ENCODE measurements at regions not wholly inside any gene's neighbourhood (a gene's known extent, or its start where the extent isn't known, plus 50 kb on each side); places are given as distances from the start of the nearest gene placed in this dataset.
A peak's percentile ranks its signal among the peaks of the same experiment; 100 is the strongest.

DNA sequence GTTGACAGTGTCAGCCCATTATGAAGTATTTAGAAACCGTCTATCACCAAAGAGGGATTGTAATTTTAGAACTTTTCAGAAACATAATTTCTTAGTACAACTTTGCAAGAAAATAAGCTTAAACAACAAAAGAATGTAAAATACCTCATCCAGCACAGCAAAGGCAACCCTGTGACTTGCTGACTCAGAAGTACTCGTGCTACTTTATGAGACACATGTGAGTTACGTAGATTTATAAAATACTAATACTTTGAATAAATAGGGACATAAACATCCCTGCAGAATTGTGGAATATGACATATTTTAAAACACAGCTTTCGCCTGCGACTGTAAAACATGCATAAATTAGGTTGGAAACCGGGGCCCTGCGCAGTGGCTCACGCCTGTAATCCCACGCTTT is 739.7 kb upstream of the ANKRD30A start:
- no peak for TF ChIP-seq POLR2A (IDR thresholded peaks at IDR 0.05)
- no peak for TF ChIP-seq EP300 (IDR thresholded peaks at IDR 0.05)
- TF ChIP-seq, protein P1, sequence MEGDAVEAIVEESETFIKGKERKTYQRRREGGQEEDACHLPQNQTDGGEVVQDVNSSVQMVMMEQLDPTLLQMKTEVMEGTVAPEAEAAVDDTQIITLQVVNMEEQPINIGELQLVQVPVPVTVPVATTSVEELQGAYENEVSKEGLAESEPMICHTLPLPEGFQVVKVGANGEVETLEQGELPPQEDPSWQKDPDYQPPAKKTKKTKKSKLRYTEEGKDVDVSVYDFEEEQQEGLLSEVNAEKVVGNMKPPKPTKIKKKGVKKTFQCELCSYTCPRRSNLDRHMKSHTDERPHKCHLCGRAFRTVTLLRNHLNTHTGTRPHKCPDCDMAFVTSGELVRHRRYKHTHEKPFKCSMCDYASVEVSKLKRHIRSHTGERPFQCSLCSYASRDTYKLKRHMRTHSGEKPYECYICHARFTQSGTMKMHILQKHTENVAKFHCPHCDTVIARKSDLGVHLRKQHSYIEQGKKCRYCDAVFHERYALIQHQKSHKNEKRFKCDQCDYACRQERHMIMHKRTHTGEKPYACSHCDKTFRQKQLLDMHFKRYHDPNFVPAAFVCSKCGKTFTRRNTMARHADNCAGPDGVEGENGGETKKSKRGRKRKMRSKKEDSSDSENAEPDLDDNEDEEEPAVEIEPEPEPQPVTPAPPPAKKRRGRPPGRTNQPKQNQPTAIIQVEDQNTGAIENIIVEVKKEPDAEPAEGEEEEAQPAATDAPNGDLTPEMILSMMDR (IDR thresholded peaks at IDR 0.05) = no peak
- Histone ChIP-seq H3K9me3 (no peaks in the 10 kb centered on the region), H3K27ac (no peak overlapping the region), H3K4me3 (no peak overlapping the region), H3K4me1 (peaks cover 0 to 5% (median 0%) of the 10 kb centered on the region in 4 donors), H3K27me3 (no peaks in the 10 kb centered on the region), H3K36me3 (no peaks in the 10 kb centered on the region)
- no peak for DNase-seq (ENCODE audit: low spot score in 2 of 2)
- WGBS, 2 donors = 89 to 96% methylated on average over 9 of the region's 9 CpGs

DNA sequence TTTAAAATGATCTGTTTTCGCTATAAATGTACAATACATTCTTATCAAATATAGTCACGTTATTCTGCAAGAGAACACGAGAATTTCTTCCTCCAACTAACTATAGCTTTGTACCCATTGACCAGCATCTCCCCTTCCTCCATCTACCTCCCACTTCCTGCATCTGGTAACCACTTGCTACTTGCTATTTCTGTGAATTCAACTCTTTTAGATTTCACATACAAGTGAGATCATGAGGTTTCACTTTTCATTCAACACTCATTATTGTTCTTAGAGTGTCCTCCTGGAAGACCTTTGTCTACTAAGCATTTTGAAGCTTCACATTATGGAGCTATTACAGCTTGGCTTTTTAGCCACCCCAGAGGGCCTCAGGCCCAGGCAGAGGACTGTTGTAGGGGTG is 741.3 kb upstream of the FZD8 start:
- Histone ChIP-seq H3K9me3 (peaks cover 0 to 10% (median 0%) of the 10 kb centered on the region in 4 donors), H3K4me1 (peaks cover 0 to 5% (median 0%) of the 10 kb centered on the region in 4 donors), H3K4me3 (no peak overlapping the region), H3K27me3 (no peaks in the 10 kb centered on the region), H3K36me3 (no peaks in the 10 kb centered on the region), H3K27ac (no peak overlapping the region)
- DNase-seq (ENCODE audit: low spot score in 2 of 2) = no peak
- 90 to 94% methylated on average over 3 of the region's 3 CpGs for WGBS, 2 donors
- TF ChIP-seq POLR2A (IDR thresholded peaks at IDR 0.05) = no peak
- TF ChIP-seq EP300 (IDR thresholded peaks at IDR 0.05) = no peak
- TF ChIP-seq, protein P1 (IDR thresholded peaks at IDR 0.05) = no peak

DNA sequence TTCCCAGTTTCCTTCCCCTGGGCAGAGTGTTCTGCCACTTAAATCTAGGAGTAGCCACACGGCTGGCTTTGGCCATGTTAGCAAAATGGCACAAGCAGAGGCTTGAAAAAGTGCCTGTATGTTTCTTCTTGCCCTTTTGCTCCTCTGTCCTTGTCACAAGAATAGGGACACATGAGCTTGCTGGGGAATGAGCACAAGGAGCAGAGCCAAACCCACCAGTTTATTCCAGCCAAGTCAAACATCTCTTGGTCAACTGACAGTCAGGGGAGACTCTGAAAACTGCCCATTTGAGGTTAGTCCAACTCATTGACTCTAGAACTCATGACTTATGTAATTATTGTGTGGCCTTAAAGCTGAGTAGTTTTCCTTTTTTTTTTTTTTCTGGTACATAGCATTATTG is 739.7 kb upstream of the FZD8 start:
- Histone ChIP-seq H3K4me3 (no peak overlapping the region), H3K4me1 (peaks cover 0 to 5% (median 0%) of the 10 kb centered on the region in 4 donors), H3K36me3 (no peaks in the 10 kb centered on the region), H3K27ac (no peak overlapping the region), H3K9me3 (peaks cover 0 to 15% (median 0%) of the 10 kb centered on the region in 4 donors), H3K27me3 (no peaks in the 10 kb centered on the region)
- WGBS, 2 donors = 10 to 13% methylated on average over 1 of the region's 1 CpG
- peak in 1 of 2 donors; percentile 30 for DNase-seq (ENCODE audit: low spot score in 2 of 2)
- TF ChIP-seq, protein P1 (IDR thresholded peaks at IDR 0.05) = no peak
- TF ChIP-seq EP300 (IDR thresholded peaks at IDR 0.05) = peak in 1 of 2 donors; percentile 31

DNA sequence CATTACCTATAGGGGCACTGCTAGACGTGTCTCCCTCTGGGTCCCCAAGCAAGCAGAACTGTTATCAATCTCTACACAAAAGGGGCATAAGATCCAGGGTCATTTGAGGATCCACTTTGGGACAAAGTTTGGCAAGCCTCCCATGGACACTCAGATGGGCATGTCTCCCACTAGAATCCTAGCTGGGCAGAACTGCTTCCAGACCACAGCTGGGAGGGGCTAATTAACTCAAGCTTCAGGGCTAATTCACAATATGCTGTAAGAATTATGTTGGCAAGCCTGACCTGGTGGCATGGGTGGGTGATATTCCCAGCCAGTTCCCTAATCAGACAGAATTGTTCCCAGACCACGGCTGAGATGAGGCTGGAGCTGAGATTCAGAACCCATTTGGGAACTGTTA is 738.4 kb upstream of the FZD8 start:
- WGBS, 2 donors = 71 to 89% methylated on average over 2 of the region's 2 CpGs
- Histone ChIP-seq H3K4me1 (peaks cover 0 to 5% (median 0%) of the 10 kb centered on the region in 4 donors), H3K27ac (no peak overlapping the region), H3K9me3 (peaks cover 0 to 15% (median 0%) of the 10 kb centered on the region in 4 donors), H3K36me3 (no peaks in the 10 kb centered on the region), H3K27me3 (no peaks in the 10 kb centered on the region), H3K4me3 (no peak overlapping the region)
- TF ChIP-seq EP300 (IDR thresholded peaks at IDR 0.05) (no peak), POLR2A (IDR thresholded peaks at IDR 0.05) (no peak)
- TF ChIP-seq, protein P1 (IDR thresholded peaks at IDR 0.05) = no peak
- DNase-seq (ENCODE audit: low spot score in 2 of 2) = no peak

DNA sequence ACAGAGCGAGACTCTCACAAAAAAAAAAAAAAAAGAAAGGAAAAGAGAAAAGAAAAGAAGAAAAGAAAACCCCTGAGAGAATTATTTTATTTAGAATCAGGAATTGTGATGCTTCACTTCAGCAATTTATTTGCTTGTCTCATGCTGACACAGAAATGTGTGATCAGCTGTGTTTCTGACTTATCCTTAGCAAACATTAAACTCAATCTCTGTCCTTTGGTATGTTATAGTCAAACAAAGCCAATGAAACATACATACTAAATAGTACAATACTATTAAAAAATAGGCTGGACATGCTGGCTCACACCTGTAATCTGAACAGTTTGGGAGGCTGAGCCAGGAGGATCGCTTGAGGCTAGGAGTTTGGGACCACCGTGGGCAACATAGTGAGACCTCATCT is 733.0 kb upstream of the FZD8 start:
- Histone ChIP-seq H3K9me3 (peaks cover 0 to 14% (median 0%) of the 10 kb centered on the region in 4 donors), H3K4me1 (no peaks in the 10 kb centered on the region), H3K4me3 (no peak overlapping the region), H3K36me3 (no peaks in the 10 kb centered on the region), H3K27me3 (no peaks in the 10 kb centered on the region), H3K27ac (no peak overlapping the region)
- TF ChIP-seq, protein P1 (IDR thresholded peaks at IDR 0.05) = no peak
- TF ChIP-seq POLR2A (IDR thresholded peaks at IDR 0.05) = no peak
- TF ChIP-seq EP300 (IDR thresholded peaks at IDR 0.05) = no peak
- DNase-seq (ENCODE audit: low spot score in 2 of 2) = no peak
- WGBS, 2 donors = 93 to 100% methylated on average over 3 of the region's 3 CpGs
